ENCODE measurements at regions not wholly inside any gene's neighbourhood (a gene's known extent, or its start where the extent isn't known, plus 50 kb on each side); places are given as distances from the start of the nearest gene placed in this dataset.
"Not testable (repeated sequence)": the region's sequence is repeated elsewhere in the genome, so short reads cannot be mapped to it uniquely, and the experiment has no call there.

DNA sequence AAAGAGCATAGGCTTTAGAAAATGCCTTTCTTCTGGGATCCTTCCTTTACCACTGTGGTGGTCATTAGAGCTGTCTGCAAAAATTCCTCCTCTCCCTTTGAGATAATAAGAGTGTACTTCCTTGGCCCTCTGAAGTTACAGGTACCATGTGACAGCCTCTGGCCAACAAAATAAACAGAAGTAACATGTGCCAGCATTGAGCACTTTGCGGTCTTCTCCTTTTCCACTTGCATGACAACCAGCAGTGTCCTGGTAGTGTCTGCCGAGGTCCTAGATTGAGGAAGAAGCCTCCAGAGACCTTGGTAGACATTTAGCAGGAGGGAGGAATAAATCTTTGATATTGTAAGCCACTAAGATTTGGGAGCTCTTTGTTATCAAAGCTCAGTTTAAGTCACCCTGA, 87.5 kb upstream of the ARID1B start:
- no peak for DNase-seq (ENCODE audit: low read depth, low spot score)

GRCh38 chr6:156688620-156688971, 88.6 kb upstream of the ARID1B start:
- DNase-seq (ENCODE audit: low read depth, low spot score) = no peak

- no peak for DNase-seq (ENCODE audit: low read depth, low spot score)
Measured at GRCh38 chr6:156687789-156688619, 89.2 kb upstream of the ARID1B start.

GRCh38 chr6:156686995-156687788, 90.0 kb upstream of the ARID1B start:
- DNase-seq (ENCODE audit: low read depth, low spot score) = no peak

DNA sequence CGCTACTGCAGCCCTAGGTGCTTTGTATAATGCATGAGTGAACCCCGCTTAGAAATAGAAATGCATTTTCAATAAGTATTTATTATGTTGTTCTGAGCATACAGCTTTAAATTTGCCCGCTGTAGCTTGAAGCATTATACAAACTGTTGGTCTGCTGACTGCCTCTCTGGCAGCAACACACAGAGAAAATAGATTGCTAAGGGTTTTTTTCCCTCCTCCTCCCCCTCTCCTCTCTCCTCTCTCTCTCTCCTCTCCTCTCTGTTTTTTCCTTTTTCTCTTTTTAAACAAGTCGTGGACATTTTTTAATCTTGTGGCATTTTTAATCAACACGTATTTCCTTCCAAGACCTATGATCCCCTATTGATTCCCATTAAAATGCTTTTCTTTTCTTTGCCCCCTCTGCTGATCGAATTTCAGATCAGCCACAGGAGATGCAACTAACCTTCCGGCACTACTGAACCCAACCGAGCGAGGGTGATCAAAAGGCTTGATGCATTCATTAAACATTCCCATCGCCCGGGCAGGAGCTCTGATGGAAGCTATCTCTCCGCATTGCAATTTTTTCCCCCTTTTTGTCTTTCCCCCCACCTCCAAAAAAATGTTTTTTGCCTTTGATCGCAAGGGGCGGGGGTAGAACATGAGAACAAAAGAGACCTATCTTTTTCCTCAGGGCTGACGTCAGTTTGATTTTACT, 90.7 kb upstream of the ARID1B start:
- no peak for DNase-seq (ENCODE audit: low read depth, low spot score)

DNA sequence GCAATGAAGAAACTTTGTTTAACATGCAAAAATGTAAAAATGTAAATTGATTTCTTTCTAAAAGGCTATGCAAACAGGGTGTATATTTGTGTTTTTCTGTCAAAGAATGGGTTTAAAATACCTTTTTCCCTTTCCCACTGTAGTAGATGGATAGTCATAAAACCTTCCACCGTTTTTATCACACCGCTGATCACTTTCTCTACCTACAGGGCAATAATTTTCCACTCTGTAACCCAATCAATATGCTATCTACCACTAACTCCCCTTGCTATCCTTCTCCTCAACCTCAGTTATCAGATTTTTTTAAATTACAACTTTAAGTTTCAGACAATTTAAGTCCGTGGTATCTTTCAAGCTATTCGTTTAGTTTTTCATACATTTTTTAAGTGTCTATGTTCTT, 91.4 kb upstream of the ARID1B start:
- DNase-seq (ENCODE audit: low read depth, low spot score) = no peak

DNA sequence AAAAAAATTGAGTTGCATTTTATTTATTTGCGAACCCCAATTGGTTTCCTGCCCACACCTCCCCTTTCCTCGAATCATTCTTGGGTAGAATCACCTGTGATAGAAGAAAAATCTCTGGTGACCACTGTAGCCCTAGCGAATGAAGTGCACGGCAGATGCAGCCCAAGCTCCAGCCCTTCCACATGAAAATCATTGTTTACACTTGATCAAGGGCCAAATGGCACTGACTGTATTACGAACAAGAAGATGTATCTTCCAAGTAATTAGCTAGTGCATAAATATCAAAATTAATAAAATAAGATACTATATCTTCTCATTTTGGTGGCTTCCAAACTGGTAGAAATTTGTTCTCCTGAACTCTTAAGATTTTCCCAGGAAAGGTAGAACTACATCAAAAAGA, 93.4 kb upstream of the ARID1B start:
- DNase-seq (ENCODE audit: low read depth, low spot score) = no peak

DNA sequence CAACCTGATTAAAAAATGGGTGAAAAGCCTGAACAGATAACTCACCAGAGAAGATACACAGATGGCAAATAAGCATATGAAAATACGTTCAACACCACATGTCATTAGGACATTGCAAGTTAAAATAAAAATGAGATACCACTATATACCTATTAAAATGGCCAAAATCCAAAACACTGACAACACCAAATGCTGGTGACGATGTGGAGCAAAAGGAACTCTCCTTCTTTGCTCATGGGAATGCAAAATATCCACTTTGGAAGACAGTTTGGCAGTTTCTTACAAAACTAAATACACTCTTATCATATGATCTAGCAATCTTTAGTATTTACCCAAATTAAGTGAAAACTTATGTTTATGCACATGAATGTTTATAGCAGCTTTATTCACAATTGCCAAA, 100.5 kb upstream of the ARID1B start:
- DNase-seq (ENCODE audit: low read depth, low spot score) = no peak

DNA sequence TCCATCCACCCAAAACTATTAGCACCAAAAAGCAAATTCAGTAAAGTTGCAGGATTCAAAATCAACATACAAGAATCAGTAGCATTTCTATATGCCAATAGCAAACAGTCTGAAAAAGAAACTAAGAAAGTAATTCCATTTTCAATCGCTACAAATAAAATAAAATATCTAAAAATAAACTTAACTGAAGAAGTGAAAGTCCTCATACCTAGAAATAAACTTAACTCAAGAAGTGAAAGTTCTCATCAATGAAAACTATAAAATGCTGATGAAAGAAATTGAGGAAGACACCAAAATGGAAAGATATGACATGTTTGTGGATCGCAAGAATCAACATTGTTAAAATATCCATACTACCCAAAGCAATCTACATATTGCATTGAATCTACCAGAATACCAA, 103.0 kb upstream of the ARID1B start:
- DNase-seq (ENCODE audit: low read depth, low spot score) = no peak

DNA sequence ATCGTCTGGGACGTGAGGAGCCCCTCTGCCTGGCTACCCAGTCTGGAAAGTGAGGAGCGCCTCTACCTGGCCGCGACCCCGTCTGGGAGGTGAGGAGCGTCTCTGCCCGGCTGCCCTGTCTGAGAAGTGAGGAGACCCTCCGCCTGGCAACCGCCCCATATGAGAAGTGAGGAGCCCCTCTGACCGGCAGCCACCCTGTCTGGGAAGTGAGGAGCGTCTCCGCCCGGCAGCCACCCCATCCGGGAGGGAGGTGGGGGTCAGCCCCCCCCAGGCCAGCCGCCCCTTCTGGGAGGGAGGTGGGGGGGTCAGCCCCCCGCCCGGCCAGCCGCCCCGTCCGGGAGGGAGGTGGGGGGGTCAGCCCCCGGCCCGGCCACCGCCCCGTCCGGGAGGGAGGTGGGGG, 107.1 kb upstream of the ARID1B start:
- not testable (repeated sequence) for DNase-seq (ENCODE audit: low read depth, low spot score)

DNA sequence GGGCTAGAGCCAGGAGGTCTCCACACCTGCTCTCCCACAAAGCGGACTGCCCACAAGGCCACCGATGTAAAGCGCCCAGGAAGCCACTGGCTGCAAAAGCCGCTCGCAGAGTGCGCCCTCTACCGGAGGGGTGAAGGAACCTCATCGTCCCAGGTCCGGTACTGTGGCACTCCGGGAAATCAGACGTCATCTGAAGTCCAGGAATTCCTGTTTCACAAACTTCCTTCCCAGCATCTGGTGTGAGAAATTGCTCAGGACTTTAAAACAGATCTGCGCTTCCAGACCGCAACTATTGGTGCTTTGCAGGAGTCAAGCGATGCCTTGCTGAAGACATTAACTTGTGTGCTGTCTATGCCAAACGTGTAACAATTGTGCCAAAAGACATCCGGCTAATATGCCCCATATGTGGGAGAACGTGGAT, 115.1 kb upstream of the ARID1B start:
- DNase-seq (ENCODE audit: low read depth, low spot score) = no peak

GRCh38 chr6:156660389-156660788, 116.8 kb upstream of the ARID1B start:
- DNase-seq (ENCODE audit: low read depth, low spot score) = no peak

DNA sequence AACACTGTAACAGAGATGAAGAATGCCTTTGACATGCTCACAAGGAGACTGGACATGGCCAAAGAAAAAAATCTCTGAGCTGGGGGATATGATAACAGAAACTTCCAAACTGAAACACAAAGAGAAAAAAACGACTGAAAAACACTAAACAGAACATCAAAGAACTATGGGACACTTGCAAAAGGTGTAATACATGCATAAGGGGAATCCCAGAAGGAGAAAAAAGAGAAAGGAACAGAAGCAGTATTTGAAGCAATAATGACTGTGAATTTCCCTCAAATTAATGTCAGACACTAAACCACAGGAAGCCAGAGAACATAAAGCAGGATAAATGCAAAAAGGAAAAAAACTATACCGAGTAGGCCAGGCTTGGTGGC, 117.4 kb upstream of the ARID1B start:
- no peak for DNase-seq (ENCODE audit: low read depth, low spot score)

DNA sequence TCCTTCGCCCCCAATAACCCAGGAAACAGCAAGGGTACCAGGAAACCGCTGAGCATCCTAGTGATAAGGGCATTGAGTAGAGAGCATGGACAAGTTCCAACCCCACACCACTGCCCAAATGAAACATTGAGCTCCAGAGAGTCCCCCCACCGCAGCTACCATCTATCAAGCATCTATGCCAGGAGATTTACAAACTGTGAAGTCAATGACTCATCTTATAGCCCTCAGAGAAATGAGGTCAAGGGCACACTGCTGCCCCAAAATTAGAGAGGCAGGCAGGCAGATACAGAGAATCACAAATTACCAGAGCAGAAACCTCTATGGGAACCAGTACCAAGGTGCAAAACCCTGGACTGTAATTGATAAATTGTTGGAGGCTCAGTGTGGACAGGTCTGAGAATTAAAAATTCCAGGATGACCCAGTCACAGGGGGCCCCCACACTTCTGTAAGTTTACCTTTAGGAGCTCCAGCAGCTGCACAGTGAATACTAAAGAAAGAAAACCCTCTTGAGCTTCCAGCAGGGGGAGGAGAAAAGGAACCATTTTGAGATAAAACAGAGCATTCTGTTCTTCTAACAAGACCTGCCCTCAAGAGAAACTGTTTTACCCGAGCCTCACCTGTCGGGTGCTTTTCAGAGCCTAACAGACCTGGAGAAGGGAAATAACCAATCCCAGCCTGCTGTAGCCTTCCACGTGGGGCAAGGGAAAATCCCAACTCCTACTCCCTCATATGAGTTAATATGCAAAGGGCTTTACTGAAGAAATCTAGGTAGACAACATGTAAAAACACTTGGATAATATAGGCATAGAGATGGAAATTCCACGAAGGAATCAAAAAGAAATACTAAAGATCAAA, 118.0 kb upstream of the ARID1B start:
- no peak for DNase-seq (ENCODE audit: low read depth, low spot score)

DNA sequence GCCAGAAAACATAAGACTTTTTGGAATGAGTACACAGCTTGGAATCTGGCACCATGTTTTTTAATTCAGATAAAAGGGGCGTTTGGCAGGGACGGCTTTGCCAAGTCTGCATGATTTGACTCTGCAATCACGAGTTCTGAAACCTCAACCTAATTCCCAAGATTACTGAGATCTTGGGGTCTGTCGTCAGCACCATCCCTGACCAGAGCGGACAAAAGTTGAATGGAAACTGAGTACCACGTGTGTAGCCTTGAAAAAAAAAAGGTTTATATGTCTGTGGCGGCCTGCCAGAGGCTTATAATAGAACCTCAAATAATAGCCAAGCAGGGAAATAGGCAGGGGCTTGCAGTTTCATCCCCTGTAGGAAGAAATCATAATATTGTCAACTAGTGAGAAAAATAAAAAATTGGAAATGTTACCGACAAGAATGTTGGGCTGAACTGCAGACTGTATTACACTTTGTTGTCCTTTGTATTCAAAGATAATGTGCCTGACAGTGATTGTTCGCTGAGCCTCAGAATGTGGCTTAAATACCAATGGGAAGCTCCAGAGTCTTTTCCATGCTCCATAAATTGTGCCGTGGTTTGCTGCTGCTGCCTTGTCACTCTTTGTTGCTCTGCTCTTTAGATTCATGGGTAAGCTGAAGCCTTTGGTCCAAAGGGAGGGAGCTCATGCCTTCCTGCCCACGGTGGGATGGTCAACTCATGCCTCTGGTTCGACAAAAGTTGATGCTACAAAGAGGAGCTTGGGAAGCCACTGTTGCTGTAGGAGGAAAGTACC, 118.8 kb upstream of the ARID1B start:
- DNase-seq (ENCODE audit: low read depth, low spot score) = no peak

DNA sequence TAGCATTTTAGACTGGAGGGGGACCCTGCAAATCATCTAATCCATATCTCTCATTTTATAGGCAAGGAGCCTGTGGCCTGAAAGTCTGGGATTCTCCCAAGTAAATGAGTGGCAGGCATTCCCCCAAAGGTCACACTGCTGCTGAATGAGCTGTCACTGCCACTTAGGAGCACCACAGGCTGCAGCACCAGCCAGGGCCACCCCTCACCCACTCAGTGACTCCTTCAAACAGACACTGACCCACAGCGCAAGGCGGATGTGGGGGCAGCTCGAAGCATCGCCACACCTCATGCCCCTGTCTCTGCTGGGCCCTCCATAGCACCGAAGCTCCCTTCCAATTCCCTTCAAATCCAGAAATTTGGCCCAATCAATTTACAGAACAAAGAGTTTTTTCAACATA, 119.9 kb upstream of the ARID1B start:
- DNase-seq (ENCODE audit: low read depth, low spot score) = no peak

GRCh38 chr6:156654919-156655918, 122.0 kb upstream of the ARID1B start:
- DNase-seq (ENCODE audit: low read depth, low spot score) = no peak

DNA sequence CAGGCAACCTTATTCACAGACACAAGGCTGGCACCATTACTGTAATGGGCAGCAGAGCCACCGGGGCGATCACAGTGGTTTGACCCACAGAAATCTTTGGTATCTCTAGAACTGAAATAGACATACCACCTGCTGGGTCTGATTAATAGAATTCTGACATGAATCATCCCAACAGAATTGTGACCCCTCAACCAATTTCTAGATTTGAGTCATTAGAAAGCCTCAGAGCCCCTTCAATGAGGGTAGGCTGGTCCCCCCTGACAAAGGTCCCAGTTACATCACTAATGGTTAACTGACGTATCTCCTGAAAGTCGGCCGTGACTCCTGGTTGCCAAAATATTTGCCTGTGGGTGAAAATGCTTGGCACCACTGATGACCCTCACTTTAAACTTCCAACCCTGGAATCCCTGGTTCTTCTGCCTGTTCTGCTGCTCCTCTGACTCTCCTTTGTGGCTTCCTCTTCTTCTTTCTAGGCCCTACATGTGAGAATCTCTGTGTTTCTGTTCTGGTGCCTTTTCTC, 124.9 kb upstream of the ARID1B start:
- no peak for DNase-seq (ENCODE audit: low read depth, low spot score)

DNA sequence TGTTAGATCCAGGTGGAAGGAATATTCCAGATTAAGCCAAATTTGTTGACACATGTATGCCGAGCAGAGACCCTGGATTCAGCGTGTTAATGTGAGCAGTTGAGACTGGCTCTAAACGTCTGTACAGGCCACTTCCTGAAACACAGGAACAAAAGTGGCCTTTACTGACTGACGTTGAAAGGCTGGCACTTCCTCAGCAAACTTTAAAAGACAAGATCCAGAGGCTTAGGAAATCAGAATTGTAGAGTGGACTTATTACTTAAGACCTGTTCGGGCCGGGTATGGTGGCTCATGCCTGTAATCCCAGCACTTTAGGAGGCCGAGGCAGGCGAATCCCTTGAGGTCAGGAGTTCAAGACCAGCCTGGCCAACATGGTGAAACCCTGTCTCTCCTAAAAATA, 125.7 kb upstream of the ARID1B start:
- DNase-seq (ENCODE audit: low read depth, low spot score) = no peak

Measured in pulmonary artery endothelial cell (primary cell).